ENCODE measurements at regions not wholly inside any gene's neighbourhood (a gene's known extent, or its start where the extent isn't known, plus 50 kb on each side); places are given as distances from the start of the nearest gene placed in this dataset.
"Not testable (repeated sequence)": the region's sequence is repeated elsewhere in the genome, so short reads cannot be mapped to it uniquely, and the experiment has no call there.

GRCh38 chr3:117853923-117854668, 1144.5 kb downstream of the TUSC7 start:
- Histone ChIP-seq H3K27me3 (ENCODE audit: control insufficient read depth in 1 of 2, insufficient read depth in 2 of 2, low read length in 2 of 2) (no peaks in the 10 kb centered on the region), H3K4me3 (ENCODE audit: low read depth in 1 of 2, low read length in 2 of 2) (no peak overlapping the region), H3K36me3 (ENCODE audit: control insufficient read depth in 1 of 2, insufficient read depth in 2 of 2, low read length in 2 of 2) (no peaks in the 10 kb centered on the region), H3K27ac (ENCODE audit: low read depth, low read length) (no peak overlapping the region), H3K9me3 (ENCODE audit: control insufficient read depth in 1 of 2, low read length in 2 of 2) (no peaks in the 10 kb centered on the region), H3K4me1 (ENCODE audit: control insufficient read depth in 1 of 2, insufficient read depth in 2 of 2, low read length in 2 of 2) (no peaks in the 10 kb centered on the region), H3K9ac (ENCODE audit: low read depth in 1 of 2, low read length in 2 of 2) (no peak overlapping the region)

GRCh38 chr3:117856354-117856753, 1146.8 kb downstream of the TUSC7 start:
- Histone ChIP-seq H3K27me3 (ENCODE audit: control insufficient read depth in 1 of 2, insufficient read depth in 2 of 2, low read length in 2 of 2) (no peaks in the 10 kb centered on the region), H3K4me3 (ENCODE audit: low read depth in 1 of 2, low read length in 2 of 2) (no peak overlapping the region), H3K9me3 (ENCODE audit: control insufficient read depth in 1 of 2, low read length in 2 of 2) (no peaks in the 10 kb centered on the region), H3K4me1 (ENCODE audit: control insufficient read depth in 1 of 2, insufficient read depth in 2 of 2, low read length in 2 of 2) (no peaks in the 10 kb centered on the region), H3K9ac (ENCODE audit: low read depth in 1 of 2, low read length in 2 of 2) (no peak overlapping the region), H3K27ac (ENCODE audit: low read depth, low read length) (no peak overlapping the region), H3K36me3 (ENCODE audit: control insufficient read depth in 1 of 2, insufficient read depth in 2 of 2, low read length in 2 of 2) (no peaks in the 10 kb centered on the region)

- Histone ChIP-seq H3K4me1 (ENCODE audit: control insufficient read depth in 1 of 2, insufficient read depth in 2 of 2, low read length in 2 of 2) (no peaks in the 10 kb centered on the region), H3K4me3 (ENCODE audit: low read depth in 1 of 2, low read length in 2 of 2) (no peak overlapping the region), H3K9me3 (ENCODE audit: control insufficient read depth in 1 of 2, low read length in 2 of 2) (no peaks in the 10 kb centered on the region), H3K36me3 (ENCODE audit: control insufficient read depth in 1 of 2, insufficient read depth in 2 of 2, low read length in 2 of 2) (no peaks in the 10 kb centered on the region), H3K27me3 (ENCODE audit: control insufficient read depth in 1 of 2, insufficient read depth in 2 of 2, low read length in 2 of 2) (no peaks in the 10 kb centered on the region), H3K9ac (ENCODE audit: low read depth in 1 of 2, low read length in 2 of 2) (no peak overlapping the region), H3K27ac (ENCODE audit: low read depth, low read length) (no peak overlapping the region)
Measured at GRCh38 chr3:117863146-117863545, 1153.6 kb downstream of the TUSC7 start.

- H3K4me3 ChIP-seq (ENCODE audit: low read depth in 1 of 2, low read length in 2 of 2), result no peak overlapping the region
- no peaks in the 10 kb centered on the region for H3K4me1 ChIP-seq (ENCODE audit: control insufficient read depth in 1 of 2, insufficient read depth in 2 of 2, low read length in 2 of 2)
- no peak overlapping the region for H3K9ac ChIP-seq (ENCODE audit: low read depth in 1 of 2, low read length in 2 of 2)
- no peaks in the 10 kb centered on the region for H3K36me3 ChIP-seq (ENCODE audit: control insufficient read depth in 1 of 2, insufficient read depth in 2 of 2, low read length in 2 of 2)
- no peak overlapping the region for H3K27ac ChIP-seq (ENCODE audit: low read depth, low read length)
- no peaks in the 10 kb centered on the region for H3K9me3 ChIP-seq (ENCODE audit: control insufficient read depth in 1 of 2, low read length in 2 of 2)
- H3K27me3 ChIP-seq (ENCODE audit: control insufficient read depth in 1 of 2, insufficient read depth in 2 of 2, low read length in 2 of 2), result no peaks in the 10 kb centered on the region
Measured at GRCh38 chr3:117865338-117865737, 1155.8 kb downstream of the TUSC7 start.

GRCh38 chr3:117868766-117869165, 1159.2 kb downstream of the TUSC7 start:
- Histone ChIP-seq H3K36me3 (ENCODE audit: control insufficient read depth in 1 of 2, insufficient read depth in 2 of 2, low read length in 2 of 2) (no peaks in the 10 kb centered on the region), H3K9me3 (ENCODE audit: control insufficient read depth in 1 of 2, low read length in 2 of 2) (no peaks in the 10 kb centered on the region), H3K4me1 (ENCODE audit: control insufficient read depth in 1 of 2, insufficient read depth in 2 of 2, low read length in 2 of 2) (no peaks in the 10 kb centered on the region), H3K27me3 (ENCODE audit: control insufficient read depth in 1 of 2, insufficient read depth in 2 of 2, low read length in 2 of 2) (no peaks in the 10 kb centered on the region), H3K4me3 (ENCODE audit: low read depth in 1 of 2, low read length in 2 of 2) (no peak overlapping the region), H3K27ac (ENCODE audit: low read depth, low read length) (no peak overlapping the region), H3K9ac (ENCODE audit: low read depth in 1 of 2, low read length in 2 of 2) (no peak overlapping the region)

DNA sequence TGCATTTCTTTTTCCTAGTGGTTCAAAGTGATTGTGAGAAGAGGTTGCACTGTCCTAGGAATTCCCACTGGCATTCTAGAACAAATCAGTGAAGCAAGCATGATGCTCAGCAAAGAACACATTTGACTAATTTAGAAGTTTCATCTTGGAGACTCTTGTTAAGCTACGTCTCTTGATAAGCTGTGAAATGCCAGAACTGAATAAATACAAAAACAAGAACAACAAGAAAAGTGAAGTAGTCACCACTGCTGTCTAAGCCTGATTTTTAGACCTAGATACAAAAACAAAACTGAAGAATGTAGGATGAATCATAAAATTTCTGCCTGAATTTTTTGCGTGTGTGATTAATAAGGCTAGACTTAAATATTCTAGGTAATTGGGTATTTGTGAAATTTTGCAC, 1162.4 kb downstream of the TUSC7 start:
- no peaks in the 10 kb centered on the region for H3K9me3 ChIP-seq (ENCODE audit: control insufficient read depth in 1 of 2, low read length in 2 of 2)
- no peaks in the 10 kb centered on the region for H3K27me3 ChIP-seq (ENCODE audit: control insufficient read depth in 1 of 2, insufficient read depth in 2 of 2, low read length in 2 of 2)
- no peak overlapping the region for H3K4me3 ChIP-seq (ENCODE audit: low read depth in 1 of 2, low read length in 2 of 2)
- no peaks in the 10 kb centered on the region for H3K36me3 ChIP-seq (ENCODE audit: control insufficient read depth in 1 of 2, insufficient read depth in 2 of 2, low read length in 2 of 2)
- no peaks in the 10 kb centered on the region for H3K4me1 ChIP-seq (ENCODE audit: control insufficient read depth in 1 of 2, insufficient read depth in 2 of 2, low read length in 2 of 2)
- no peak overlapping the region for H3K9ac ChIP-seq (ENCODE audit: low read depth in 1 of 2, low read length in 2 of 2)
- H3K27ac ChIP-seq (ENCODE audit: low read depth, low read length), result no peak overlapping the region

GRCh38 chr3:117872594-117873248, 1161.9 kb downstream of the IGSF11 start:
- not testable (repeated sequence) for H3K4me3 ChIP-seq (ENCODE audit: low read depth in 1 of 2, low read length in 2 of 2); H3K27ac ChIP-seq (ENCODE audit: low read depth, low read length); H3K9me3 ChIP-seq (ENCODE audit: control insufficient read depth in 1 of 2, low read length in 2 of 2); H3K27me3 ChIP-seq (ENCODE audit: control insufficient read depth in 1 of 2, insufficient read depth in 2 of 2, low read length in 2 of 2); H3K4me1 ChIP-seq (ENCODE audit: control insufficient read depth in 1 of 2, insufficient read depth in 2 of 2, low read length in 2 of 2); H3K36me3 ChIP-seq (ENCODE audit: control insufficient read depth in 1 of 2, insufficient read depth in 2 of 2, low read length in 2 of 2); H3K9ac ChIP-seq (ENCODE audit: low read depth in 1 of 2, low read length in 2 of 2)

GRCh38 chr3:117873249-117873600, 1161.4 kb downstream of the IGSF11 start:
- Histone ChIP-seq H3K9me3 (ENCODE audit: control insufficient read depth in 1 of 2, low read length in 2 of 2) (no peaks in the 10 kb centered on the region), H3K27ac (ENCODE audit: low read depth, low read length) (no peak overlapping the region), H3K36me3 (ENCODE audit: control insufficient read depth in 1 of 2, insufficient read depth in 2 of 2, low read length in 2 of 2) (no peaks in the 10 kb centered on the region), H3K4me3 (ENCODE audit: low read depth in 1 of 2, low read length in 2 of 2) (no peak overlapping the region), H3K27me3 (ENCODE audit: control insufficient read depth in 1 of 2, insufficient read depth in 2 of 2, low read length in 2 of 2) (no peaks in the 10 kb centered on the region), H3K4me1 (ENCODE audit: control insufficient read depth in 1 of 2, insufficient read depth in 2 of 2, low read length in 2 of 2) (no peaks in the 10 kb centered on the region), H3K9ac (ENCODE audit: low read depth in 1 of 2, low read length in 2 of 2) (no peak overlapping the region)

GRCh38 chr3:117874028-117874690, 1160.5 kb downstream of the IGSF11 start:
- Histone ChIP-seq H3K4me3 (ENCODE audit: low read depth in 1 of 2, low read length in 2 of 2) (no peak overlapping the region), H3K9me3 (ENCODE audit: control insufficient read depth in 1 of 2, low read length in 2 of 2) (no peaks in the 10 kb centered on the region), H3K27ac (ENCODE audit: low read depth, low read length) (no peak overlapping the region), H3K36me3 (ENCODE audit: control insufficient read depth in 1 of 2, insufficient read depth in 2 of 2, low read length in 2 of 2) (no peaks in the 10 kb centered on the region), H3K4me1 (ENCODE audit: control insufficient read depth in 1 of 2, insufficient read depth in 2 of 2, low read length in 2 of 2) (no peaks in the 10 kb centered on the region), H3K9ac (ENCODE audit: low read depth in 1 of 2, low read length in 2 of 2) (no peak overlapping the region), H3K27me3 (ENCODE audit: control insufficient read depth in 1 of 2, insufficient read depth in 2 of 2, low read length in 2 of 2) (no peaks in the 10 kb centered on the region)
